Occipital lobe (tissue), 1 donor: ENCODE measurements at regions not wholly inside any gene's neighbourhood (a gene's known extent, or its start where the extent isn't known, plus 50 kb on each side); places are given as distances from the start of the nearest gene placed in this dataset.
"Not testable (repeated sequence)": the region's sequence is repeated elsewhere in the genome, so short reads cannot be mapped to it uniquely, and the experiment has no call there.

Experiments used
- DNase-seq: peaks from one replicate; lab custom pipeline; 2025; lab: John Stamatoyannopoulos, UW

- peak; percentile 47 for DNase-seq
These were observed 81.7 kb upstream of the SEC11C start for GRCh38 chr18:59057969-59058368.

DNA sequence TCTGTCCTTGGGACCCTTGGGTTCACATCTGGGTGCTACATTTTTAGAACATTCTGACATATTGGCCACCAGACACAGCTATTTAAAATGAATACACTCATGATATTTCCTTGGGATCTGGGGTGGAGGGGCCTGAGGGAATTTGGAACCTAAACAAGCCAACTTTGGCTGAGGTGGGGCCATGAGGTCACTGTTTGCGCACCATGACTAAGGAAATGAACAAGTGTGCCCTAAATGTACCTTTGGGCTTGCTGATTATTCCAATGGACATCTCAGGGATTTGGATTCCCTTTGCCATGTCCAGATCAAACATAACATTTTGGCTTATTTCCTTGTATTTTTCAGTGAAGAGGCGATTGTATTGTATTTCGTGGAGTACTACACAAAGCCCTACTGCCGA lies 80.5 kb upstream of the SEC11C start:
- DNase-seq: no peak

GRCh38 chr18:59060551-59060950 lies 79.1 kb upstream of the SEC11C start:
- no peak for DNase-seq

DNA sequence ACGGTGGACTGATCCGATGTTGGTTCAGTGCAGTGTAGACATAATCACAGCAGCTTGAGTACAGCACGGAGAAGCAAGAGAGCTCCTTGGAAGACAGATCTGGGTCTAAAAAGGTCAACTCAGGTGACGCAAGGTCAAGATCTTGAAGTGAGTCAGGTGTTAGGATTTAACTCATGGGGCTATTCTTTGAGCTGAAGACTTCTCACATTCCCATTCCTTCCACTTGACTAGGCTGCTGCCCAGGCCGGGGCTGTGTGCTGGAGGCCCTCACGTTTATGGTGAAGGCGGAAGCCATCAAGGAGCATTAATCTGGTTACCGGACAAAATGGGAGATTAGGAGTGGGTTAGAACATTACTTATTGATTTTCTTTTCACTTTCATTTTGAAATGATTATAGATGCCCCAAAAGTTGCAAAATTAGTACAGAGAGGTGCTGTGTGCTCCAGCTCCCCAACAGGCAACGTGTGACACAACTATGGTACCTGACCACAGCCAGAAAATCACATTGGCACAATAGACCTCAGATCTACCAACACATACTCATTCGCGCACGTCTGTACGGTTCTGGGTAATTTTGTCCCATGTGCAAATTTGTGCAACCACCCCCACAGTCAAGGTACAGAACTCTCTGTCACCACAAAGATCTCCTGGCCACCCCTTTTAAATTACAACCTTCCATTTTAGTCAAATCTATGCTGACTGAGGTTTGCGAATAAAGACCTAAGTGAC lies 77.6 kb upstream of the SEC11C start:
- no peak for DNase-seq

- no peak for DNase-seq
These were observed 77.1 kb upstream of the SEC11C start for GRCh38 chr18:59062643-59063006.

DNA sequence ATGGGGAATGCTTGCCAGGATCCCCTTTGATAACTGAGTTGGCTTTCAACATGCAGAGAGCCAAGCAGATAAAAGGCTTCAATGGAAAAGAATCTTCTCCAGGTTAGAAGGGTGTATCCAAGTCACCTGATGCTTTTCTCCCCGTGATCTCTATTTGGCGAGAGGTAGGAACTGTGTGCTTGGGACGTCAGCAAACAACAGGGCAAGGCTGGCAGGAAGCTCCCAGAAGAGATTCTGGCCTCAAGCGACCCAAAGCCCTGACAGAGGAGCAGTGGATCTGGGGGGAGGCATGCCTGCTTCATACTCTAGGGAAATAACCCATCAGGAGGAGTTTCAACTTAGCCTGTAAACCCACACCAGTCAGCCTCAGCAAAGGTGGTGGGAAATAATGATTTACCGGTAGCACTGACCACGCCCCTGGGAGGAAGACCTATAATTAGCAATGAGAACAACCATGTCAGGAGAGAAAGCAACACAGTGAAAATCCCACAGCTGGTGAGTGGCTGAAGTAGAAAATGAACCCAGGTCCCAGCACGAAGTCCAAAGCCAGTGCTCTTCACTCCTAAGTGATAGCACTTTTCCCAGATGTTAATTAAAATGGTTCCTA lies 76.3 kb upstream of the SEC11C start:
- DNase-seq: no peak

- DNase-seq: no peak
These were observed 75.8 kb upstream of the SEC11C start for GRCh38 chr18:59063912-59064311.

DNA sequence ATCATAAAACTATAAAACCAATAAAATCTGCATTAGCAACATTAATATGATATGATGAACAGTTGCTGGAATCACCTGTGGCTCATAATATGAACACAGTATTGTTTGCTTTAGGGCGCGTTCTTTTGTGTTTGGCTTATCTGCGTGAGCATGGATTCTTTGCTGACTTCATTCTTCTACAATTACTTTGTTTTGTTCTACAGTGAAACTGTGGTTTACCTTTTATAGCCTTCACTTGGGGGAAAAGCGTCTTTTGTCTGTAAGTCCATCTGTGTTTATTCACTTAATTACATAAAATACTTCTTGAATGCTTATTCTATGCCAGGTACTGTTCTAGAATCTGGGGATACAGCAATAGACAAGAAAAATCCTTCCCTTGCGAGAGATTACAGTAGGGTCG lies 74.0 kb upstream of the SEC11C start:
- DNase-seq: no peak

- no peak for DNase-seq
These were observed 71.8 kb upstream of the SEC11C start for GRCh38 chr18:59067873-59068272.

- no peak for DNase-seq
These were observed 71.2 kb upstream of the SEC11C start for GRCh38 chr18:59068276-59069071.

GRCh38 chr18:59070181-59070912 lies 69.3 kb upstream of the SEC11C start:
- peak; percentile 75 for DNase-seq

- no peak for DNase-seq
These were observed 66.8 kb upstream of the SEC11C start for GRCh38 chr18:59072727-59073421.

GRCh38 chr18:59075923-59076322 lies 63.8 kb upstream of the SEC11C start:
- no peak for DNase-seq

DNA sequence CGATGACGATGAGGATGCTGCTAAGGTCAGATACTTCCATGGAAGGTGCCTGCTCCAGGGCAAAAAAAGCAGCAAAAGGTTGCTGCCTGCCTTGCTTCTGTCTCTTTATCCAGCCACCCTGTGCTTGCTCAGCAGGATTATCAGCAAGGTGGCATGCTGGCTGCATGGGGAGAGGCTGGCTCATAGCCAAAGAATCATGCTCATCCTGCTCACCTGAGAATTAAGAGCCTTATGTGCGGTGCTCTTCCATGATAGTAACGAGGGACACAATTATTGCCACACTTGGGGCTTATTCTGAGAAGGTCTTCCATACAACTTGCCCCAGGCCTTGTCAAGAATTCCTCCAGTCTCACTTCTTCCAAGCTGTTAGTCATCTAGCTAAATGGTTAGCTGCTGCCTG lies 60.4 kb upstream of the SEC11C start:
- DNase-seq: no peak

DNA sequence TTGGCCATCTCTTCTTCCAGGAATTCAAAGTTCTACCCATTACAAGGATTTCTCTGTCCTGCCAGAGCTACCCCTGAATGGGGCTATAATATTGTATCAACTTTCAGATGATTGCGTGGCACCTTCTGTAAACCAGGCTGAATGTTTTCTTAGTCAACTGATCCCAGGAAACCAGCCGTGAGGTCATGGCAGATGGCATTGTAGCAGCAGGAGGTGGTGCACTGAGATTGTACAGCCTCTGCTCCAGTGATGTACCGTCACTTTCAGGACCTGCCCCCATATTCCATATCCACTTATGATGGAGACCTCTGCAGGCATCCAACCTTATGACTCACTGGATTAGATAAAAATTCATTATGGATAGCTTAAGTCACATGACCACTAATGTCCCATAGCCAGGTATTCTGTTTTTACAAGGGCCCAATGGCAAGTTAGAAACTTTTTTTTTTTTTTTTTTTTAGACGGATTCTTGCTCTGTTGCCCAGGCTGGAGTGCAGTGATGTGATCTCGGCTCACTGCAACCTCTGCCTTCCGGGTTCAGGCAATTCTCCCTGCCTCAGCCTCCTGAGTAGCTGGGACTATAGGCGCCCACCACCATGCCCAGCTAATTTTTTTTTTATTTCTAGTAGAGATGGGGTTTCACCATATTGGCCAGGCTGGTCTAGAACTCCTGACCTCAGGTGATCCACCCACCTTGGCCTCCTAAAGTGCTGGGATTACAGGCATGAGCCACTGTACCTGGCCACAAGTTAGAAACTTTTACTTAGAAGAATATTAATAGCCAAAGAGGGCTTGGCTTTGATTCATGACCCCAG lies 59.8 kb upstream of the SEC11C start:
- not testable (repeated sequence) for DNase-seq

GRCh38 chr18:59083136-59083818 lies 56.4 kb upstream of the SEC11C start:
- DNase-seq: no peak

GRCh38 chr18:59085126-59085794 lies 54.4 kb upstream of the SEC11C start:
- no peak for DNase-seq

DNA sequence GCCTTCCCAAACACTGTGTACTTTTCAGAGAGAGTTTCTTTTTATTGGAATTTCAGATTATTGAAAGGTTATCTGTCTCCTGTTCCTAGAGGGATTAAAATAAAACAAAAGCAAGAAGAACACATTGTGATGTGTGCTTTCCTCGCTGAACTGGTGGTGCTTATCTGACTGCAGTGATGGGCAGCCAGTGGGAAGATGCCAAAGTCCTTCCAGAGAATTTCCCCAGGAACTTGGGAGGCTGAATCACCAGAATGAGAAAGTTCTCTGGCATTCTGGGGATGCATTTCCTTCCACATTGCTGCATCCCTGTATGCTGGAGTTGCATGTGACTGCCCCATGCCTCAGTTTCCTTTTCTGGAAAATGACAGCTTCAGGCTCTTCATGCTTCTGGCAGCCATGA lies 53.9 kb upstream of the SEC11C start:
- no peak for DNase-seq

GRCh38 chr18:59086522-59086921 lies 53.2 kb upstream of the SEC11C start:
- no peak for DNase-seq
